HG02884 (cell line): ENCODE measurements at regions not wholly inside any gene's neighbourhood (a gene's known extent, or its start where the extent isn't known, plus 50 kb on each side); places are given as distances from the start of the nearest gene placed in this dataset.

Experiments
- ATAC-seq: cut with Tn5 transposase; IDR thresholded peaks from one replicate; pipeline ENCODE4 v1.9.1; 2021; ENCODE audit warnings: mild to moderate bottlenecking, moderate library complexity; ENCODE audit not compliant: unreplicated experiment

GRCh38 chr4:38310446-38311043, 350.3 kb downstream of the PTTG2 start:
- ATAC-seq: peak; percentile 92

GRCh38 chr4:38311495-38312126, 351.4 kb downstream of the PTTG2 start:
- ATAC-seq: no peak

GRCh38 chr4:38313175-38313574, 350.8 kb upstream of the KLF3 start:
- no peak for ATAC-seq

- no peak for ATAC-seq
Measured at GRCh38 chr4:38313999-38314561, 349.9 kb upstream of the KLF3 start.

- no peak for ATAC-seq
Measured at GRCh38 chr4:38314663-38315062, 349.3 kb upstream of the KLF3 start.

- no peak for ATAC-seq
Measured at GRCh38 chr4:38315286-38315685, 348.7 kb upstream of the KLF3 start.

GRCh38 chr4:38316045-38316444, 348.0 kb upstream of the KLF3 start:
- ATAC-seq: no peak

- ATAC-seq: no peak
Measured at GRCh38 chr4:38317041-38317674, 346.8 kb upstream of the KLF3 start.

GRCh38 chr4:38318737-38319455, 345.1 kb upstream of the KLF3 start:
- peak; percentile 87 for ATAC-seq

GRCh38 chr4:38319456-38320342, 344.3 kb upstream of the KLF3 start:
- ATAC-seq: peak; percentile 31

GRCh38 chr4:38320343-38320695, 343.7 kb upstream of the KLF3 start:
- no peak for ATAC-seq

- no peak for ATAC-seq
Measured at GRCh38 chr4:38320833-38321232, 343.2 kb upstream of the KLF3 start.

GRCh38 chr4:38322714-38323113, 341.3 kb upstream of the KLF3 start:
- ATAC-seq: no peak

GRCh38 chr4:38323141-38323641, 340.8 kb upstream of the KLF3 start:
- ATAC-seq: no peak

- no peak for ATAC-seq
Measured at GRCh38 chr4:38324861-38325628, 339.0 kb upstream of the KLF3 start.

- no peak for ATAC-seq
Measured at GRCh38 chr4:38325629-38325913, 338.4 kb upstream of the KLF3 start.

GRCh38 chr4:38326499-38326898, 337.5 kb upstream of the KLF3 start:
- ATAC-seq: no peak

- ATAC-seq: no peak
Measured at GRCh38 chr4:38327174-38327573, 336.8 kb upstream of the KLF3 start.

GRCh38 chr4:38328989-38329729, 334.8 kb upstream of the KLF3 start:
- ATAC-seq: no peak
